ENCODE measurements at regions not wholly inside any gene's neighbourhood (a gene's known extent, or its start where the extent isn't known, plus 50 kb on each side); places are given as distances from the start of the nearest gene placed in this dataset.

- TF ChIP-seq CTCF (IDR thresholded peaks at IDR 0.05), result no peak
- TF ChIP-seq EZH2phosphoT487 (IDR thresholded peaks at IDR 0.05), result no peak
- no peak for TF ChIP-seq EZH2 (IDR thresholded peaks at IDR 0.05)
Observed at GRCh38 chr5:67879620-67880510, 335.7 kb upstream of the PIK3R1 start.

Data from neural progenitor cell (in vitro differentiated cells).